Neural cell (in vitro differentiated cells): ENCODE measurements at regions not wholly inside any gene's neighbourhood (a gene's known extent, or its start where the extent isn't known, plus 50 kb on each side); places are given as distances from the start of the nearest gene placed in this dataset.
"Not testable (repeated sequence)": the region's sequence is repeated elsewhere in the genome, so short reads cannot be mapped to it uniquely, and the experiment has no call there.

ENCODE experiments used
- H2AFZ ChIP-seq: fragments of 200-600, 300-800 bp; sonication (generic), shearing (Covaris generic); 2 replicates; pipeline ENCODE4 v1.6.0; 2014; ENCODE audit warnings: low read depth, mild to moderate bottlenecking, antibody characterized with exemption, low read length, moderate library complexity
- H3F3A ChIP-seq: fragments of 200-600 bp; shearing (Covaris generic); 2 replicates; pipeline ENCODE4 v1.6.1; 2016; ENCODE audit warnings: mild to moderate bottlenecking, moderate library complexity, mixed read lengths, antibody characterized with exemption, low read length; ENCODE audit not compliant: insufficient read depth, poor library complexity, severe bottlenecking
- H3K27ac ChIP-seq: fragments of 200-600, 300-800 bp; sonication (generic), shearing (Covaris generic); 2 replicates; pipeline ENCODE4 v1.5.1; 2014; ENCODE audit warnings: mild to moderate bottlenecking, low read length, moderate library complexity
- H3K27me3 ChIP-seq: fragments of 300-800, 200-600 bp; sonication (generic), shearing (Covaris generic); 2 replicates; pipeline ENCODE4 v1.6.0; 2014; ENCODE audit warnings: mild to moderate bottlenecking, low read depth, low read length, moderate library complexity; ENCODE audit not compliant: insufficient read depth
- H3K36me3 ChIP-seq: fragments of 300-800, 200-600 bp; sonication (generic), shearing (Covaris generic); 2 replicates; pipeline ENCODE4 v1.5.1; 2014; ENCODE audit warnings: mild to moderate bottlenecking, antibody characterized with exemption, low read length, moderate library complexity; ENCODE audit not compliant: insufficient read depth
- H3K4me2 ChIP-seq: fragments of 300-800, 200-600 bp; sonication (generic), shearing (Covaris generic); 2 replicates; pipeline ENCODE4 v1.6.0; 2014; ENCODE audit warnings: mild to moderate bottlenecking, low read length
- H3K4me3 ChIP-seq: fragments of 300-800, 200-600 bp; sonication (generic), shearing (Covaris generic); 2 replicates; pipeline ENCODE4 v1.5.1; 2014; ENCODE audit warnings: mild to moderate bottlenecking, low read length, moderate library complexity
- H3K79me2 ChIP-seq: fragments of 200-600 bp; shearing (Covaris generic); replicated peaks from 2 replicates; pipeline ENCODE4 v1.6.0; 2014; ENCODE audit warnings: mild to moderate bottlenecking, low read length, moderate library complexity; ENCODE audit not compliant: insufficient read depth
- H3K9ac ChIP-seq: fragments of 300-800, 200-600 bp; sonication (generic), shearing (Covaris generic); 2 replicates; pipeline ENCODE4 v1.6.1; 2016; ENCODE audit warnings: mild to moderate bottlenecking, low read length, mixed read lengths
- H3K9me2 ChIP-seq: fragments of 200-600 bp; shearing (Covaris generic); 2 replicates; pipeline ENCODE4 v1.6.1; 2016; ENCODE audit warnings: mild to moderate bottlenecking, low read length, mixed read lengths; ENCODE audit not compliant: insufficient read depth
- H3K9me3 ChIP-seq: fragments of 200-600, 300-800 bp; sonication (generic), shearing (Covaris generic); 2 replicates; pipeline ENCODE4 v1.6.1; 2016; ENCODE audit warnings: mild to moderate bottlenecking, mixed run types, low read length, moderate library complexity, mixed read lengths
- H4K20me1 ChIP-seq: fragments of 200-600 bp; shearing (Covaris generic); 2 replicates; pipeline ENCODE4 v1.6.1; 2016; ENCODE audit warnings: mild to moderate bottlenecking, mixed run types; ENCODE audit not compliant: insufficient read depth
- CTCF ChIP-seq: fragments of 450-650 bp; IDR thresholded peaks from 2 replicates; pipeline ENCODE4 v1.5.1; 2014; ENCODE audit warnings: antibody characterized with exemption, mild to moderate bottlenecking, moderate library complexity; ENCODE audit not compliant: poor library complexity, severe bottlenecking
- EP300 ChIP-seq: fragments of 450-650 bp; conservative IDR thresholded peaks from 2 replicates; pipeline ENCODE4 v1.6.1; 2014; ENCODE audit warnings: antibody characterized with exemption, mild to moderate bottlenecking, moderate library complexity; ENCODE audit not compliant: poor library complexity, severe bottlenecking
- EZH2 ChIP-seq: fragments of 200-600, 300-800 bp; shearing (Covaris generic), sonication (generic); IDR thresholded peaks from 2 replicates; pipeline ENCODE4 v1.6.1; 2014; ENCODE audit warnings: antibody characterized with exemption, low read length, borderline replicate concordance, mild to moderate bottlenecking; ENCODE audit not compliant: insufficient read depth, poor library complexity, severe bottlenecking
- MXI1 ChIP-seq: fragments of 450-650 bp; conservative IDR thresholded peaks from 2 replicates; pipeline ENCODE4 v1.6.1; 2014; ENCODE audit warnings: antibody characterized with exemption, mild to moderate bottlenecking; ENCODE audit not compliant: poor library complexity, severe bottlenecking
- POLR2AphosphoS5 ChIP-seq: IDR thresholded peaks from 2 replicates; pipeline ENCODE4 v1.6.1; 2012
- RAD21 ChIP-seq: fragments of 450-650 bp; conservative IDR thresholded peaks from 2 replicates; pipeline ENCODE4 v1.6.1; 2014; ENCODE audit warnings: antibody characterized with exemption, mild to moderate bottlenecking, moderate library complexity
- REST ChIP-seq: IDR thresholded peaks from 2 replicates; pipeline ENCODE4 v1.6.1; 2012; ENCODE audit warnings: borderline replicate concordance
- SMC3 ChIP-seq: fragments of 450-650 bp; conservative IDR thresholded peaks from 2 replicates; pipeline ENCODE4 v1.6.1; 2014; ENCODE audit warnings: antibody characterized with exemption, mild to moderate bottlenecking, moderate library complexity; ENCODE audit not compliant: poor library complexity
- TAF1 ChIP-seq: IDR thresholded peaks from 2 replicates; pipeline ENCODE4 v1.6.1; 2012; ENCODE audit warnings: low read depth

GRCh38 chr14:21822109-21822508, 148.5 kb upstream of the OR4E1 start:
- no peaks in the 10 kb centered on the region for H3K9me2 ChIP-seq
- no peaks in the 10 kb centered on the region for H3K27me3 ChIP-seq
- TF ChIP-seq CTCF: no peak
- TF ChIP-seq EZH2: no peak
- no peak for TF ChIP-seq REST
- TF ChIP-seq POLR2AphosphoS5: no peak
- no peak for TF ChIP-seq EP300
- TF ChIP-seq TAF1: no peak
- no peak for TF ChIP-seq SMC3
- TF ChIP-seq RAD21: no peak
- H3K27ac ChIP-seq: no peak overlapping the region
- H3K4me3 ChIP-seq: no peak overlapping the region
- H3K4me2 ChIP-seq: no peak overlapping the region
- no peaks in the 10 kb centered on the region for H3K79me2 ChIP-seq
- H3K9ac ChIP-seq: no peak overlapping the region
- no peaks in the 10 kb centered on the region for H4K20me1 ChIP-seq
- no peak overlapping the region for H2AFZ ChIP-seq
- no peaks in the 10 kb centered on the region for H3K9me3 ChIP-seq
- H3K36me3 ChIP-seq: no peaks in the 10 kb centered on the region
- H3F3A ChIP-seq: no peaks in the 10 kb centered on the region

- Histone ChIP-seq H3K79me2 (no peaks in the 10 kb centered on the region), H3K27ac (no peak overlapping the region), H3K27me3 (no peaks in the 10 kb centered on the region), H3K9ac (no peak overlapping the region), H2AFZ (no peak overlapping the region), H3K9me3 (no peaks in the 10 kb centered on the region), H4K20me1 (no peaks in the 10 kb centered on the region), H3K4me3 (no peak overlapping the region), H3F3A (no peaks in the 10 kb centered on the region), H3K4me2 (no peak overlapping the region), H3K9me2 (no peaks in the 10 kb centered on the region), H3K36me3 (no peaks in the 10 kb centered on the region)
- TF ChIP-seq REST (no peak), CTCF (no peak), EZH2 (no peak), TAF1 (no peak), SMC3 (no peak), RAD21 (no peak), POLR2AphosphoS5 (no peak), MXI1 (no peak), EP300 (no peak)
These were observed 147.0 kb upstream of the OR4E1 start for GRCh38 chr14:21820631-21821030.

GRCh38 chr14:21819891-21820290, 146.3 kb upstream of the OR4E1 start:
- not testable (repeated sequence) for H3K4me3 ChIP-seq, H3K9me2 ChIP-seq

More at GRCh38 chr14:21819891-21820290, 146.3 kb upstream of the OR4E1 start:
- H3K36me3 ChIP-seq, H3K9me3 ChIP-seq, H4K20me1 ChIP-seq, H3K27ac ChIP-seq, H3F3A ChIP-seq, H3K79me2 ChIP-seq, H2AFZ ChIP-seq, H3K4me2 ChIP-seq, H3K9ac ChIP-seq, H3K27me3 ChIP-seq: not testable (repeated sequence)
